GM23248 (cell line): ENCODE measurements at regions not wholly inside any gene's neighbourhood (a gene's known extent, or its start where the extent isn't known, plus 50 kb on each side); places are given as distances from the start of the nearest gene placed in this dataset.

Experiments used
- DNase-seq: peaks from one replicate; pipeline ENCODE4 v3.0.0-alpha.2; 2015
- H2AFZ ChIP-seq: fragments of 200-600 bp; sonication (generic); 2 replicates; pipeline ENCODE4 v1.6.1; 2016; ENCODE audit warnings: antibody characterized with exemption
- H3F3A ChIP-seq: fragments of 200-600 bp; sonication (generic); 2 replicates; pipeline ENCODE4 v1.6.1; 2016; ENCODE audit warnings: mild to moderate bottlenecking, antibody characterized with exemption, mixed run types; ENCODE audit not compliant: insufficient read depth
- H3K27ac ChIP-seq: fragments of 200-600 bp; sonication (generic); 2 replicates; pipeline ENCODE4 v1.5.1; 2016; ENCODE audit warnings: mild to moderate bottlenecking
- H3K27me3 ChIP-seq: fragments of 200-600 bp; sonication (generic); replicated peaks from 2 replicates; pipeline ENCODE4 v1.6.1; 2016; ENCODE audit warnings: mild to moderate bottlenecking; ENCODE audit not compliant: insufficient read depth
- H3K36me3 ChIP-seq: fragments of 200-600 bp; sonication (generic); 2 replicates; pipeline ENCODE4 v1.6.1; 2016; ENCODE audit warnings: low read depth, mild to moderate bottlenecking
- H3K4me1 ChIP-seq: fragments of 200-600 bp; sonication (generic); 2 replicates; pipeline ENCODE4 v1.6.1; 2016; ENCODE audit warnings: mild to moderate bottlenecking; ENCODE audit not compliant: insufficient read depth
- H3K4me2 ChIP-seq: fragments of 200-600 bp; sonication (generic); one replicate; pipeline ENCODE4 v1.6.1; 2016; ENCODE audit warnings: mild to moderate bottlenecking; ENCODE audit not compliant: unreplicated experiment
- H3K4me3 ChIP-seq: fragments of 200-600 bp; sonication (generic); 2 replicates; pipeline ENCODE4 v1.5.1; 2016; ENCODE audit warnings: mild to moderate bottlenecking
- H3K79me2 ChIP-seq: fragments of 200-600 bp; sonication (generic); 2 replicates; pipeline ENCODE4 v1.6.1; 2016; ENCODE audit warnings: mild to moderate bottlenecking; ENCODE audit not compliant: insufficient read depth
- H3K9ac ChIP-seq: fragments of 200-600 bp; sonication (generic); 2 replicates; pipeline ENCODE4 v1.6.1; 2016; ENCODE audit warnings: mild to moderate bottlenecking
- H3K9me2 ChIP-seq: fragments of 200-600 bp; sonication (generic); 2 replicates; pipeline ENCODE4 v1.6.1; 2016; ENCODE audit warnings: mixed run types, mild to moderate bottlenecking, moderate library complexity; ENCODE audit not compliant: insufficient read depth
- H3K9me3 ChIP-seq: fragments of 200-600 bp; sonication (generic); one replicate; pipeline ENCODE4 v1.6.1; 2017; ENCODE audit warnings: low read depth
- H4K20me1 ChIP-seq: fragments of 200-600 bp; sonication (generic); 2 replicates; pipeline ENCODE4 v1.6.0; 2016; ENCODE audit not compliant: insufficient read depth
- EZH2 ChIP-seq: fragments of 200-600 bp; sonication (generic); IDR thresholded peaks from 2 replicates; pipeline ENCODE4 v1.6.1; 2018; ENCODE audit warnings: antibody characterized with exemption, mild to moderate bottlenecking; ENCODE audit not compliant: insufficient read depth, poor library complexity, severe bottlenecking
- EZH2phosphoT487 ChIP-seq: fragments of 200-600 bp; sonication (generic); IDR thresholded peaks from 2 replicates; pipeline ENCODE4 v1.6.1; 2018; ENCODE audit warnings: antibody characterized with exemption, moderate library complexity, mild to moderate bottlenecking, low read depth; ENCODE audit not compliant: insufficient read depth
- WGBS, 2 experiments: methylation state at CpG; one replicate each; pipeline ENCODE4 v1.1.6; 2015 to 2017; ENCODE audit warnings: low lambda C conversion rate in 2 of 2, low coverage in 1 of 2; ENCODE audit errors: missing lambda C conversion rate in 2 of 2; 5-methylcytosine and 5-hydroxymethylcytosine counted together
- in situ Hi-C: fragments of 300-500 bp; cut with MboI; formaldehyde crosslinking; loops from 2 replicates; pipeline ENCODE4 v1.15.0; 2020

- Histone ChIP-seq H3K4me1 (no peaks in the 10 kb centered on the region), H3K36me3 (no peaks in the 10 kb centered on the region), H3K4me2 (no peak overlapping the region), H3K9ac (no peak overlapping the region), H3K9me2 (no peaks in the 10 kb centered on the region), H3K79me2 (no peaks in the 10 kb centered on the region), H3K27ac (no peak overlapping the region), H3K27me3 (no peaks in the 10 kb centered on the region), H3F3A (no peaks in the 10 kb centered on the region), H3K9me3 (no peaks in the 10 kb centered on the region), H3K4me3 (no peak overlapping the region), H4K20me1 (no peaks in the 10 kb centered on the region), H2AFZ (no peak overlapping the region)
- in situ Hi-C loops = no loop called here
- DNase-seq = no peak
- 8 to 35% methylated on average over 1 of the region's 1 CpG for WGBS, 2 experiments
- TF ChIP-seq EZH2 = no peak
- no peak for TF ChIP-seq EZH2phosphoT487
These were observed 287.6 kb downstream of the CPS1 start for GRCh38 chr2:210844016-210844415.

- no peaks in the 10 kb centered on the region for H3K27me3 ChIP-seq
- no peaks in the 10 kb centered on the region for H3K9me3 ChIP-seq
- H3K4me3 ChIP-seq = no peak overlapping the region
- no peak for TF ChIP-seq EZH2
- no peak for TF ChIP-seq EZH2phosphoT487
- H3K9ac ChIP-seq = no peak overlapping the region
- H3K4me2 ChIP-seq = no peak overlapping the region
- no peak for DNase-seq
- in situ Hi-C loops = no loop called here
- H3K27ac ChIP-seq = no peak overlapping the region
- no peaks in the 10 kb centered on the region for H3K4me1 ChIP-seq
- no peaks in the 10 kb centered on the region for H3K9me2 ChIP-seq
- H3F3A ChIP-seq = no peaks in the 10 kb centered on the region
- WGBS, 2 experiments = 7 to 9% methylated on average over 2 of the region's 2 CpGs
- no peaks in the 10 kb centered on the region for H3K36me3 ChIP-seq
- H4K20me1 ChIP-seq = no peaks in the 10 kb centered on the region
- no peaks in the 10 kb centered on the region for H3K79me2 ChIP-seq
- no peak overlapping the region for H2AFZ ChIP-seq
These were observed 302.9 kb downstream of the CPS1 start for GRCh38 chr2:210859314-210859713.

GRCh38 chr2:210860276-210860675 lies 303.9 kb downstream of the CPS1 start:
- in situ Hi-C loops = no loop called here

GRCh38 chr2:210861038-210861665 lies 304.8 kb downstream of the CPS1 start:
- Histone ChIP-seq H3K4me3 (no peak overlapping the region), H3K27ac (no peak overlapping the region), H3K36me3 (no peaks in the 10 kb centered on the region), H3F3A (no peaks in the 10 kb centered on the region), H3K79me2 (no peaks in the 10 kb centered on the region), H2AFZ (no peak overlapping the region), H3K27me3 (no peaks in the 10 kb centered on the region), H3K9ac (no peak overlapping the region), H3K4me1 (no peaks in the 10 kb centered on the region), H3K9me2 (no peaks in the 10 kb centered on the region), H4K20me1 (no peaks in the 10 kb centered on the region), H3K9me3 (no peaks in the 10 kb centered on the region), H3K4me2 (no peak overlapping the region)
- no peak for DNase-seq
- WGBS, 2 experiments = 12 to 22% methylated on average over 2 of the region's 2 CpGs
- in situ Hi-C loops = no loop called here
- TF ChIP-seq EZH2phosphoT487 = no peak
- no peak for TF ChIP-seq EZH2

More at GRCh38 chr2:210860276-210860675, 303.9 kb downstream of the CPS1 start:
- TF ChIP-seq EZH2 = no peak
- no peak for TF ChIP-seq EZH2phosphoT487
- no peaks in the 10 kb centered on the region for H3F3A ChIP-seq
- H2AFZ ChIP-seq = no peak overlapping the region
- no peak overlapping the region for H3K4me2 ChIP-seq
- no peak for DNase-seq
- H3K4me1 ChIP-seq = no peaks in the 10 kb centered on the region
- WGBS, 2 experiments = 20 to 21% methylated on average over 5 of the region's 5 CpGs
- H3K27ac ChIP-seq = no peak overlapping the region
- H3K9me3 ChIP-seq = no peaks in the 10 kb centered on the region
- H4K20me1 ChIP-seq = no peaks in the 10 kb centered on the region
- H3K9me2 ChIP-seq = no peaks in the 10 kb centered on the region
- no peaks in the 10 kb centered on the region for H3K79me2 ChIP-seq
- H3K27me3 ChIP-seq = no peaks in the 10 kb centered on the region
- no peak overlapping the region for H3K9ac ChIP-seq
- H3K36me3 ChIP-seq = no peaks in the 10 kb centered on the region
- no peak overlapping the region for H3K4me3 ChIP-seq

GRCh38 chr2:210862283-210863065 lies 306.1 kb downstream of the CPS1 start:
- no peaks in the 10 kb centered on the region for H3K9me3 ChIP-seq
- in situ Hi-C loops = no loop called here
- H3K27me3 ChIP-seq = no peaks in the 10 kb centered on the region
- no peaks in the 10 kb centered on the region for H3K9me2 ChIP-seq
- H3K27ac ChIP-seq = no peak overlapping the region
- H3K36me3 ChIP-seq = no peaks in the 10 kb centered on the region
- no peak for DNase-seq
- H3K9ac ChIP-seq = no peak overlapping the region
- no peaks in the 10 kb centered on the region for H4K20me1 ChIP-seq
- H3K79me2 ChIP-seq = no peaks in the 10 kb centered on the region
- no peak overlapping the region for H3K4me2 ChIP-seq
- no peaks in the 10 kb centered on the region for H3F3A ChIP-seq
- no peaks in the 10 kb centered on the region for H3K4me1 ChIP-seq
- no peak for TF ChIP-seq EZH2phosphoT487
- TF ChIP-seq EZH2 = no peak
- WGBS, 2 experiments = 9 to 16% methylated on average over 2 of the region's 2 CpGs
- H3K4me3 ChIP-seq = no peak overlapping the region
- H2AFZ ChIP-seq = no peak overlapping the region
